ENCODE measurements at regions not wholly inside any gene's neighbourhood (a gene's known extent, or its start where the extent isn't known, plus 50 kb on each side); places are given as distances from the start of the nearest gene placed in this dataset.

GRCh38 chr7:131720703-131721102, 164.3 kb upstream of the PODXL start:
- Histone ChIP-seq H3K27me3 (replicated peaks in 1 of 4; ENCODE audit: control extremely low read depth in 1 of 4, control insufficient read depth in 3 of 4, insufficient read depth in 4 of 4, low read length in 3 of 4) (no peaks in the 10 kb centered on the region), H3K27ac (ENCODE audit: low read length in 2 of 2) (no peak overlapping the region), H3K9ac (ENCODE audit: low read length) (no peak overlapping the region), H4K20me1 (ENCODE audit: control insufficient read depth, insufficient read depth, low read length, poor library complexity, severe bottlenecking) (no peaks in the 10 kb centered on the region), H3K9me3 (ENCODE audit: control extremely low read depth in 1 of 3, control insufficient read depth in 2 of 3, insufficient read depth in 1 of 3, low read length in 2 of 3) (no peaks in the 10 kb centered on the region), H3K79me2 (ENCODE audit: control insufficient read depth, insufficient read depth, low read length) (no peaks in the 10 kb centered on the region), H3K4me1 (ENCODE audit: control insufficient read depth in 2 of 2, insufficient read depth in 2 of 2, low read length in 2 of 2) (no peaks in the 10 kb centered on the region), H2AFZ (ENCODE audit: insufficient read depth, low read depth, low read length, poor library complexity, severe bottlenecking) (no peak overlapping the region), H3K4me3 (ENCODE audit: control extremely low read depth in 1 of 5, extremely low read depth in 1 of 5, insufficient read depth in 1 of 5, low read depth in 2 of 5, low read length in 4 of 5) (no peak overlapping the region), H3K4me2 (replicated peaks; ENCODE audit: low read depth, low read length, poor library complexity, severe bottlenecking) (no peak overlapping the region), H3K36me3 (replicated peaks in 1 of 2; ENCODE audit: control extremely low read depth in 1 of 2, control insufficient read depth in 1 of 2, extremely low read depth in 1 of 2, insufficient read depth in 2 of 2, low read length in 1 of 2) (no peaks in the 10 kb centered on the region)
- Mint-ChIP-seq H3K4me1 (no peaks in the 10 kb centered on the region), H3K4me3 (no peak overlapping the region), H3K9me3 (ENCODE audit: insufficient read depth) (no peaks in the 10 kb centered on the region), H3K27ac (no peak overlapping the region), H3K27me3 (peaks cover 23% of the 10 kb centered on the region)
- WGBS (ENCODE audit: insufficient coverage), result 58% methylated on average over 2 of the region's 2 CpGs
- intact Hi-C loops (cut with micrococcal nuclease), result no loop called here
- DNase-seq, result no peak
- no peak for ATAC-seq (ENCODE audit: low read depth)
- no peak for TF ChIP-seq EZH2 (IDR thresholded peaks at IDR 0.05; ENCODE audit: borderline replicate concordance, insufficient read depth, low read depth, low read length, poor library complexity, severe bottlenecking)
- POLR2A ChIA-PET, result no interaction called here
- CTCF ChIA-PET, result no interaction called here

GRCh38 chr7:131717181-131717580, 160.8 kb upstream of the PODXL start:
- Mint-ChIP-seq H3K27ac (no peak overlapping the region), H3K4me1 (no peaks in the 10 kb centered on the region), H3K27me3 (peaks cover 8% of the 10 kb centered on the region), H3K4me3 (no peak overlapping the region), H3K9me3 (ENCODE audit: insufficient read depth) (no peaks in the 10 kb centered on the region)
- no peaks in the 10 kb centered on the region for H3K79me2 ChIP-seq (ENCODE audit: control insufficient read depth, insufficient read depth, low read length)
- no peaks in the 10 kb centered on the region for H3K4me1 ChIP-seq (ENCODE audit: control insufficient read depth in 2 of 2, insufficient read depth in 2 of 2, low read length in 2 of 2)
- no peaks in the 10 kb centered on the region for H4K20me1 ChIP-seq (ENCODE audit: control insufficient read depth, insufficient read depth, low read length, poor library complexity, severe bottlenecking)
- ChIA-PET CTCF (interaction anchor here (0.7 kb wide), 1 partner anchor 198 kb away, joined by 7 read pairs; no protein-coding TSS in a partner anchor), POLR2A (no interaction called here)
- H3K36me3 ChIP-seq (replicated peaks in 1 of 2; ENCODE audit: control extremely low read depth in 1 of 2, control insufficient read depth in 1 of 2, extremely low read depth in 1 of 2, insufficient read depth in 2 of 2, low read length in 1 of 2), result no peaks in the 10 kb centered on the region
- no peak overlapping the region for H3K27ac ChIP-seq (ENCODE audit: low read length in 2 of 2)
- DNase-seq (no peak), ATAC-seq (ENCODE audit: low read depth) (no peak)
- no peak overlapping the region for H3K4me2 ChIP-seq (replicated peaks; ENCODE audit: low read depth, low read length, poor library complexity, severe bottlenecking)
- WGBS (ENCODE audit: insufficient coverage), result 90% methylated on average over 2 of the region's 3 CpGs
- H3K27me3 ChIP-seq (replicated peaks in 1 of 4; ENCODE audit: control extremely low read depth in 1 of 4, control insufficient read depth in 3 of 4, insufficient read depth in 4 of 4, low read length in 3 of 4), result no peaks in the 10 kb centered on the region
- TF ChIP-seq EZH2 (IDR thresholded peaks at IDR 0.05; ENCODE audit: borderline replicate concordance, insufficient read depth, low read depth, low read length, poor library complexity, severe bottlenecking) (no peak), CTCF (IDR thresholded peaks at IDR 0.05) (no peak)
- no peak overlapping the region for H3K9ac ChIP-seq (ENCODE audit: low read length)
- no peak overlapping the region for H2AFZ ChIP-seq (ENCODE audit: insufficient read depth, low read depth, low read length, poor library complexity, severe bottlenecking)
- H3K4me3 ChIP-seq (ENCODE audit: control extremely low read depth in 1 of 5, extremely low read depth in 1 of 5, insufficient read depth in 1 of 5, low read depth in 2 of 5, low read length in 4 of 5), result no peak overlapping the region
- intact Hi-C loops (cut with micrococcal nuclease), result no loop called here
- no peaks in the 10 kb centered on the region for H3K9me3 ChIP-seq (ENCODE audit: control extremely low read depth in 1 of 3, control insufficient read depth in 2 of 3, insufficient read depth in 1 of 3, low read length in 2 of 3)
